Stomach (tissue), 4 donors: ENCODE measurements at regions not wholly inside any gene's neighbourhood (a gene's known extent, or its start where the extent isn't known, plus 50 kb on each side); places are given as distances from the start of the nearest gene placed in this dataset.

Source experiments
- POLR2A ChIP-seq, 4 donors: fragments of 450-650 bp; IDR thresholded peaks; one replicate each; pipeline ENCODE4 v1.6.1; 2016; ENCODE audit warnings: antibody characterized with exemption in 4 of 4, control low read depth in 2 of 4, mild to moderate bottlenecking in 1 of 4, moderate library complexity in 1 of 4
- POLR2AphosphoS5 ChIP-seq, 3 donors: sonication (generic); formaldehyde crosslinking; IDR thresholded peaks; one replicate each; pipeline ENCODE4 v1.6.1; 2016; ENCODE audit warnings: antibody characterized with exemption in 3 of 3
- TF ChIP-seq, protein P1 (sequence below), 7 experiments: fragments of 450-650 bp in 4 of 7; fragments of 200-600 bp in 3 of 7; sonication (generic) in 3 of 7; IDR thresholded peaks; one replicate each; pipeline ENCODE4 v1.5.1; 2016 to 2019; ENCODE audit warnings: antibody characterized with exemption in 7 of 7, control low read depth in 2 of 7, mild to moderate bottlenecking in 1 of 7

DNA sequence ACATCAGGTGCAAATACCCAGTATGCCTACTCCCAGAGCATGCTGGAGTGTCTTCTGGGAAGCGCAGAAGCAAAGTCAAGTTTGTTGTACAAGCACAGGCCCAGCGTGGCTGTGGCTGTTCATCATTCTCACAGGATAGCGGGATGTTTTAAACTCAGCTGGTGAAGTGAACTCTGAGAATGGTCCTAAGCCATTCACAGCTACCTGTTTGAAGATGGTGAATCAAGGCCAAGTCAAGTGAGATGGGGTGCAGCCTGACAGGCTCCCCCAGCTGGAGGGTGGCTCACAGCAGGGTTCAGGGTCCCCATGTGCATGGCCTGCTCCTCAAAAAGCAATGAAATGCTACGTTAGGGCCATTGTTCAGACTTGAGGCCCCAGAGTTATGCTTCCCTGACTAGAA, 304.7 kb upstream of the FOXQ1 start:
- TF ChIP-seq POLR2AphosphoS5 (IDR thresholded peaks at IDR 0.05) (no peak), POLR2A (IDR thresholded peaks at IDR 0.05) (no peak)
- TF ChIP-seq, protein P1, sequence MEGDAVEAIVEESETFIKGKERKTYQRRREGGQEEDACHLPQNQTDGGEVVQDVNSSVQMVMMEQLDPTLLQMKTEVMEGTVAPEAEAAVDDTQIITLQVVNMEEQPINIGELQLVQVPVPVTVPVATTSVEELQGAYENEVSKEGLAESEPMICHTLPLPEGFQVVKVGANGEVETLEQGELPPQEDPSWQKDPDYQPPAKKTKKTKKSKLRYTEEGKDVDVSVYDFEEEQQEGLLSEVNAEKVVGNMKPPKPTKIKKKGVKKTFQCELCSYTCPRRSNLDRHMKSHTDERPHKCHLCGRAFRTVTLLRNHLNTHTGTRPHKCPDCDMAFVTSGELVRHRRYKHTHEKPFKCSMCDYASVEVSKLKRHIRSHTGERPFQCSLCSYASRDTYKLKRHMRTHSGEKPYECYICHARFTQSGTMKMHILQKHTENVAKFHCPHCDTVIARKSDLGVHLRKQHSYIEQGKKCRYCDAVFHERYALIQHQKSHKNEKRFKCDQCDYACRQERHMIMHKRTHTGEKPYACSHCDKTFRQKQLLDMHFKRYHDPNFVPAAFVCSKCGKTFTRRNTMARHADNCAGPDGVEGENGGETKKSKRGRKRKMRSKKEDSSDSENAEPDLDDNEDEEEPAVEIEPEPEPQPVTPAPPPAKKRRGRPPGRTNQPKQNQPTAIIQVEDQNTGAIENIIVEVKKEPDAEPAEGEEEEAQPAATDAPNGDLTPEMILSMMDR (IDR thresholded peaks at IDR 0.05): no peak
